Uterus (tissue), 3 donors: ENCODE measurements at regions not wholly inside any gene's neighbourhood (a gene's known extent, or its start where the extent isn't known, plus 50 kb on each side); places are given as distances from the start of the nearest gene placed in this dataset.

Source experiments
- DNase-seq, 2 donors: peaks; one replicate each; pipeline ENCODE4 v3.0.0-alpha.2; 2019 to 2020
- H3K27ac ChIP-seq, 2 donors: fragments of 200-600 bp; sonication (generic); 1 replicate in 1 of 2; 2 replicates in 1 of 2; pipeline ENCODE4 v1.5.1; 2016 to 2018
- H3K27me3 ChIP-seq, 2 donors: fragments of 200-600 bp; sonication (generic); one replicate each; pipeline ENCODE4 v1.5.1; 2018 to 2019; ENCODE audit warnings: control low read depth in 1 of 2
- H3K36me3 ChIP-seq, 2 donors: fragments of 200-600 bp; sonication (generic); one replicate each; pipeline ENCODE4 v1.5.1; 2019; ENCODE audit warnings: control low read depth in 1 of 2
- H3K4me1 ChIP-seq, 2 donors: fragments of 200-600 bp; sonication (generic); one replicate each; pipeline ENCODE4 v1.5.1; 2018 to 2019; ENCODE audit warnings: control low read depth in 1 of 2
- H3K4me3 ChIP-seq, 2 donors: fragments of 200-600 bp; sonication (generic); 1 replicate in 1 of 2; 2 replicates in 1 of 2; pipeline ENCODE4 v1.5.1; 2018 to 2019; ENCODE audit warnings: mild to moderate bottlenecking in 1 of 2
- H3K9me3 ChIP-seq, 2 donors: fragments of 200-600 bp; sonication (generic); one replicate each; pipeline ENCODE4 v1.5.1; 2019; ENCODE audit warnings: control low read depth in 1 of 2
- POLR2A ChIP-seq, 2 donors: fragments of 450-650 bp; IDR thresholded peaks; one replicate each; pipeline ENCODE4 v1.6.1; 2016; ENCODE audit warnings: antibody characterized with exemption in 2 of 2, mild to moderate bottlenecking in 1 of 2, moderate library complexity in 1 of 2
- intact Hi-C: fragments of 100-400 bp; cut with DNase I; formaldehyde crosslinking; loops from one replicate; pipeline ENCODE4 v1.15.1; 2023; ENCODE audit warnings: low total_unique reads
- TF ChIP-seq, protein P1 (sequence below), 4 experiments: fragments of 200-600 bp in 2 of 4; fragments of 450-650 bp in 2 of 4; sonication (generic) in 2 of 4; IDR thresholded peaks; one replicate each; pipeline ENCODE4 v1.5.1; 2016 to 2019; ENCODE audit warnings: antibody characterized with exemption in 4 of 4, mild to moderate bottlenecking in 2 of 4, moderate library complexity in 1 of 4
- donor health status: DM: yes; HTN: yes; CAD: no.

DNA sequence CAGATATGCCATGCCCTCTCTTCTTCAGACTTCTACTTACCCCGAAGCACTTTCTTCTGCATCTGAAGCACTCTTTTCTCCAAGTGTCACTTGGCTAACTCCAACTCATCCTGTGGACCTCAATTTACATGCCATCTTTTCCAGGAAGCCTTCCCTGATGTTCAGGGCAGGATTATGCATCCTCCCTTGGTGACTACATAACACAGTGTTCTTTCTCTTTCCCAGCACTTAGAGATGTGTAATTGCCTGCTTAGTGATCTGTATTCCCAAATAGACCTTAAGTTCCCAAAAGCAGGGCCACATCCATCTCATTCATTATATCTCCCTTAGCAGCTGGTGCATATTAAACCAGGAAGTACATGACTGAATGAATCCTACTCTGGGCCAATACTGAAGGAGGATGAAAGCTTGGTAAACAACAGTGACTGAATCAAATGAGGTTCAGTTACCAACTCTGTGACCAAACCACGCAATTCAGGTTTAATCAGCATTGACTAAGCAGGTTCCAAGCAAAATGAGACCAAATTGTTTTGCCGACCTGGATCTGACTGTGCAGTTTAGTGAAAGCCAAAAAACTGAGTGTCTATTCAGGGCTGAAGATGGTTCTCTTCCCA, 121.4 kb upstream of the TCF21 start:
- TF ChIP-seq, protein P1, sequence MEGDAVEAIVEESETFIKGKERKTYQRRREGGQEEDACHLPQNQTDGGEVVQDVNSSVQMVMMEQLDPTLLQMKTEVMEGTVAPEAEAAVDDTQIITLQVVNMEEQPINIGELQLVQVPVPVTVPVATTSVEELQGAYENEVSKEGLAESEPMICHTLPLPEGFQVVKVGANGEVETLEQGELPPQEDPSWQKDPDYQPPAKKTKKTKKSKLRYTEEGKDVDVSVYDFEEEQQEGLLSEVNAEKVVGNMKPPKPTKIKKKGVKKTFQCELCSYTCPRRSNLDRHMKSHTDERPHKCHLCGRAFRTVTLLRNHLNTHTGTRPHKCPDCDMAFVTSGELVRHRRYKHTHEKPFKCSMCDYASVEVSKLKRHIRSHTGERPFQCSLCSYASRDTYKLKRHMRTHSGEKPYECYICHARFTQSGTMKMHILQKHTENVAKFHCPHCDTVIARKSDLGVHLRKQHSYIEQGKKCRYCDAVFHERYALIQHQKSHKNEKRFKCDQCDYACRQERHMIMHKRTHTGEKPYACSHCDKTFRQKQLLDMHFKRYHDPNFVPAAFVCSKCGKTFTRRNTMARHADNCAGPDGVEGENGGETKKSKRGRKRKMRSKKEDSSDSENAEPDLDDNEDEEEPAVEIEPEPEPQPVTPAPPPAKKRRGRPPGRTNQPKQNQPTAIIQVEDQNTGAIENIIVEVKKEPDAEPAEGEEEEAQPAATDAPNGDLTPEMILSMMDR (IDR thresholded peaks at IDR 0.05), result no peak
- TF ChIP-seq POLR2A (IDR thresholded peaks at IDR 0.05), result no peak
- Histone ChIP-seq H3K9me3 (no peaks in the 10 kb centered on the region), H3K4me1 (no peaks in the 10 kb centered on the region), H3K4me3 (no peak overlapping the region), H3K36me3 (no peaks in the 10 kb centered on the region), H3K27me3 (no peaks in the 10 kb centered on the region), H3K27ac (no peak overlapping the region)
- DNase-seq, result no peak
- intact Hi-C loops, result no loop called here

DNA sequence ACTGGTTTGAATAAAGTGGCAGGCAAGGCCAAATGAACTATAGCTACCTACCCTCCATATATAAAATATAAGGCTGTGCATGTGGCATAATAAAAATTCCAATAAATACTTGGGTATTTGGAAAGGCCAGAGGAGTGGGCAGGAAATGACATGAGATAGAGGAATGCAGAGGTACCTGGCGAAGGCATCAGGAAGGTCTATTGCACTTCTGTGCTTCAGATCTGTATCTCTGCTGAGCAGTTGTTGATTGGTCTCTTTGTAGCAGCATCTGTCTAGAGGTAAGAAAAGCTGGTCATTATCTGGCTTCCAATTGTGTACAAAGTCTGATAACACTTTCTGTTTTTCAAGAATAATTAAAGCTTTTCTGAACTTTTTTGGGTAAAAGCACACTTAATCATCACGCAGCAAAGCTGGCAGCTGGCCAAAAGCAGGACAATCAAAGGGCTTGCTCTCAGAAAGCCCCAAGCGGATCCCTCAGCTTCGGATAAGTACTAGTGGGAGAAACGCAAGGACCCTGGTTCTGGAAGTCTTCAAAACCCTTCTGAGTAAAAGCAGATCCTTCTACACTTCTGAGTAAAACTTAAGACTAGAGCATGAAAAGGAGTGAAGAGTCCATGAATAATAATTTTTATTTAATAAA, 120.1 kb upstream of the TCF21 start:
- H3K27me3 ChIP-seq, result no peaks in the 10 kb centered on the region
- H3K4me3 ChIP-seq, result no peak overlapping the region
- intact Hi-C loops, result no loop called here

DNA sequence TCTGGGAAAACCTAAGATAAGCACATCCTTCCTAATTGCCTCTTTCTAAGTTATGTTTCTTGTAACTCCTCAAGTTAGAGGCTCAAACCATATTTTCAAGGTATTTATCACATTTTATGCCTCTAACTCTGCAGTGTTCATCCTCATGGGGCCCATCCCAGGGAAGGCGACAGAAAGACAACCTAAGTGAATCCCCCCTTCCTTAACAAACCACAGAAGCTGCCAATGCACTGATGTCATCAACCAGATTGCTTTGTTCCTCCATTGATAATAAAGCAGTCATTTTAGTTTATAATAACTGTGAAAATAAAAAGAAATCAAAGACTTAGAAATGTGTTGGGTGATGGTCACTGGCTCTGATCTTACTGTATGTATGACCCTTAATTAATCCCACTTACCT, 119.5 kb upstream of the TCF21 start:
- Histone ChIP-seq H3K9me3 (no peaks in the 10 kb centered on the region), H3K27me3 (no peaks in the 10 kb centered on the region), H3K4me3 (no peak overlapping the region), H3K27ac (peak overlapping the region; percentile 65 to 72), H3K36me3 (no peaks in the 10 kb centered on the region), H3K4me1 (no peaks in the 10 kb centered on the region)
- intact Hi-C loops, result no loop called here
- DNase-seq, result no peak
- TF ChIP-seq, protein P1 (IDR thresholded peaks at IDR 0.05), result no peak
- TF ChIP-seq POLR2A (IDR thresholded peaks at IDR 0.05), result no peak

More for the DNA sequence above, 120.1 kb upstream of the TCF21 start:
- Histone ChIP-seq H3K36me3 (no peaks in the 10 kb centered on the region), H3K27ac (peak overlapping the region; percentile 65 to 72), H3K4me1 (no peaks in the 10 kb centered on the region), H3K9me3 (no peaks in the 10 kb centered on the region)
- TF ChIP-seq, protein P1 (IDR thresholded peaks at IDR 0.05), result no peak
- TF ChIP-seq POLR2A (IDR thresholded peaks at IDR 0.05), result no peak
- peak; percentile 63 to 77 for DNase-seq

DNA sequence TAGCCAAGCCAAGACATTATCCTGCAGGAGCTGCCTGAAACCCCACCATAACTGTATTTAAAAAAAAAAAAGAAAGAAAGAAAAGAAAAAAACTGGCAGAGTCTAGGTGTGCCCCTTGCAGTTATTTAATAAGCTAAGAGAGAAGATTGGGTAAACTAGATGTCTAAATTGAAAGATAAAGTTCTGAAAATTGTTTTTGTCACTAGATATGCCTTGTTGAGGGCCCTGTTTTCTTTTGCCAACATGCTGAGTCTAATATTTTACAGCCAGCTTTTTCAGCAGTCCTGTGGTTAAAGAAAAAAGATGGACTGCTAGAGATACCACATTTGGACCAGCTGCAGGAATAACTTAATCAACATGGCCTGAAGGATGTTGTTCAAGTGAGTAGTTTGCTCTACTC, 116.3 kb upstream of the TCF21 start:
- intact Hi-C loops, result no loop called here

DNA sequence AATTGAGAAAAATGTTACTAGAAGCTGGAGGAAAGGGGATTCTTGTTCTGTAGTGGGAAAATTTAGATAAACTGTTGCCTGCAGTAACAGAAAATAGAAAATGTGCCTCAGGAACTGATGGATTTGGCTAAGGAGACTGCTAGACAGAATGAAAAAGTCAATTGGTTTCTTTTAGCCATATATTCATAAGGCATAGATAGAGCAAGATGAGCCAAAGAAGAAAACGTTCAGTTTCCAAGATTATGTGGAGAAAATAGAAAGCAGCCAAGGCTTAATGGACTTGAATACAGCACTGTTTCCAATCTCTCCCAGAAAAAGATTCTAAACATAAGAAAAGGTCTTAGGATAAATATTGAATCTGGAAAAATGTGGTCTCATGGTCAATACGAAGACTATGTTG, 115.1 kb upstream of the TCF21 start:
- Histone ChIP-seq H3K36me3 (no peaks in the 10 kb centered on the region), H3K27ac (no peak overlapping the region), H3K4me3 (no peak overlapping the region), H3K4me1 (peaks cover 0 to 2% of the 10 kb centered on the region in 2 donors), H3K27me3 (no peaks in the 10 kb centered on the region), H3K9me3 (no peaks in the 10 kb centered on the region)
- intact Hi-C loops, result no loop called here
- TF ChIP-seq, protein P1 (IDR thresholded peaks at IDR 0.05), result no peak
- TF ChIP-seq POLR2A (IDR thresholded peaks at IDR 0.05), result no peak
- no peak for DNase-seq

More for the DNA sequence above, 116.3 kb upstream of the TCF21 start:
- no peaks in the 10 kb centered on the region for H3K27me3 ChIP-seq
- H3K4me1 ChIP-seq, result no peaks in the 10 kb centered on the region
- H3K36me3 ChIP-seq, result no peaks in the 10 kb centered on the region
- TF ChIP-seq, protein P1 (IDR thresholded peaks at IDR 0.05), result no peak
- no peak for TF ChIP-seq POLR2A (IDR thresholded peaks at IDR 0.05)
- no peak overlapping the region for H3K4me3 ChIP-seq
- no peak overlapping the region for H3K27ac ChIP-seq
- DNase-seq, result no peak
- H3K9me3 ChIP-seq, result no peaks in the 10 kb centered on the region
